GM12891 (cell line): ENCODE measurements at regions not wholly inside any gene's neighbourhood (a gene's known extent, or its start where the extent isn't known, plus 50 kb on each side); places are given as distances from the start of the nearest gene placed in this dataset.

Source experiments
- PAX5 ChIP-seq: IDR thresholded peaks from 2 replicates; pipeline ENCODE4 v1.6.1; 2011; ENCODE audit warnings: low read length, moderate library complexity, mild to moderate bottlenecking; ENCODE audit not compliant: insufficient read depth, severe bottlenecking
- POLR2A ChIP-seq: IDR thresholded peaks from 2 replicates; pipeline ENCODE4 v1.6.1; 2011; ENCODE audit warnings: low read depth, low read length, control low read depth
- POLR2AphosphoS5 ChIP-seq: IDR thresholded peaks from 2 replicates; pipeline ENCODE4 v1.6.1; 2011; ENCODE audit warnings: low read depth, low read length, control low read depth

DNA sequence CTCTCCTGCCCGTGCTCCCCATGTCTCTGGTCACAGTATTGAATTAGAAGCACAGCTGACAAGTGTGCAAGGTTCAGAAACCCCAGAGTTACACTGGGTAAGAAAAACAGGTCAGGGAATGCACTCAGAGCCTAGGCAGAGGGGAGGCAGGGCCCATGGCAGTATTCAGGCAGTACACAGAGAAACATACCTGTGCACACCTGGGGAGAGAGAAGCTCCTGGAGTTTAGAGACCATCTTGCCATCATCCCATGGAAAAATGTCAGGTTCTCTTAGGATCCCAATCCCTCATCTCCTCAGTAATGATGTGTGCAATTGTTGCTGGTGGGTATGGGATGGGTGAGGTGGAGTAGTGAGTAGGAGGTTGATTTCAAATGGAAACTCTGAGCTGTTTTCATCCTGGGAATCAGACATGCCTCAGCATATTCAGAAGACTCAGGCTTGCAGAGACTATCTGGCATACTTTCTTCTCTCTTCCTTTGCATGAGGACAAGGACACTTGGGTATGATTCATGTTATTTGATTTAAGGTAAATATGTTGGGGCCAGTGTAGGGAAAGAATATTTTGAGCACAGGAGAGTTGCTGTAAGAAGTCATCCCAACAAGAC, 228.5 kb downstream of the ESM1 start:
- TF ChIP-seq PAX5 (no peak), POLR2A (no peak), POLR2AphosphoS5 (no peak)
